ENCODE measurements at regions not wholly inside any gene's neighbourhood (a gene's known extent, or its start where the extent isn't known, plus 50 kb on each side); places are given as distances from the start of the nearest gene placed in this dataset.

DNA sequence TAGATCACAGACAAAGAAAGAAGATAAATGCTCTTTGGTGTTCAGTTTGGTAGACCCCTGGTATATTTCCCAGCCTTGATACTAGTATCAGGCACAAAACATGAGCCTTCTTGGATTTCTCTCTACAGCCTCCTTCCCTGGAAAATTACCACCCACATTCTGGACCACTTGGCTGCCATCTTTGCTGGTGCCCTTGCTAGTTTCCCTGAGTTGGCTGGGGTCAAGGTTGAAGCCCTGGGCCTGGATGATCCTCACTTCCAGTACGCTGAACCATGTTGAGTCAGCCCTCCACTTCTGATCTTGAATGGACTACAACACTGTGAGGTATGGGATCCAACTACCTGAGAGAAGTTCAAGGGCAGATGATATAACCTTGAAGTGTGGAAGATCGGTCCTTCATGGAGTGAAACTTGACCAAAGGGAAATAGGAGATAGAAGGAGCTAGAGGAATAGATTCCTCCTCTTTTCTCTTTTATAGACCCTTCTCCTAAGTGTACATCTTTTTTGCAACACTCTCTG, 501.4 kb downstream of the TMEM114 start (continued):
- TF ChIP-seq, protein P1, sequence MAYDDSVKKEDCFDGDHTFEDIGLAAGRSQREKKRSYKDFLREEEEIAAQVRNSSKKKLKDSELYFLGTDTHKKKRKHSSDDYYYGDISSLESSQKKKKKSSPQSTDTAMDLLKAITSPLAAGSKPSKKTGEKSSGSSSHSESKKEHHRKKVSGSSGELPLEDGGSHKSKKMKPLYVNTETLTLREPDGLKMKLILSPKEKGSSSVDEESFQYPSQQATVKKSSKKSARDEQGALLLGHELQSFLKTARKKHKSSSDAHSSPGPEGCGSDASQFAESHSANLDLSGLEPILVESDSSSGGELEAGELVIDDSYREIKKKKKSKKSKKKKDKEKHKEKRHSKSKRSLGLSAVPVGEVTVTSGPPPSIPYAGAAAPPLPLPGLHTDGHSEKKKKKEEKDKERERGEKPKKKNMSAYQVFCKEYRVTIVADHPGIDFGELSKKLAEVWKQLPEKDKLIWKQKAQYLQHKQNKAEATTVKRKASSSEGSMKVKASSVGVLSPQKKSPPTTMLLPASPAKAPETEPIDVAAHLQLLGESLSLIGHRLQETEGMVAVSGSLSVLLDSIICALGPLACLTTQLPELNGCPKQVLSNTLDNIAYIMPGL (CRISPR knock-in tag; IDR thresholded peaks at IDR 0.05; ENCODE audit: borderline replicate concordance): no peak

DNA sequence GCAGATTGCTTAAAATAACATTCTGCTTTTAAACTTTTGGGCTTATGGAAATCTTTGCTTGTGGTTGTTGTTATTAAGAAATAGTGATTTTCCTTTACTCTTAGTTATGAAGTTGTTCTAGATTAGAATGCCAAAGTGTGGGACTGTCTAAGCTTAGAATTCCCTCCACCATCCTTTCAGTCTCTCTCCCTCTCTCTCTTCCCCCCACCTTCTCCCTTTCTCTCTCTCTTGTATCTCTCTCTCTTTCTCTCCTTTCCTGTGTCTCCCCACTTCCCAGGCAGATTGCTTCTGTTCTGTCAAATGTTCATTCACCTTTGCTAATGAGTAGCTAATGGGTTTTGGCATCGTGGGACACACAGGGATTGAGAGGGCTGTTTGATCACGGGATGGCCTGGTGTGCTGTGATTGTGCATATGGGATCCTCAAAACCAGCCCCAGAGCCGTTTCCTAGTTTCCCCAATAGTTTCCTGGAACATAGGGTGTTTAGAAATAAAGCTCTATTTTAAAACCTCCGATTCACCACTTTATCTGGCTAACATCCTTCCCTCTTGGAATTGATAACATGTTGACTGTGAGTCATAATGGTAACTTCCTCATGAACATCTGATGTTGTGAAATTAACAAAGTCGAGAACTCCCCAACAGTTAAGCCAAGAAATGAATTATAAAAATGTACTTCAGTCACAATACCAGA, 502.6 kb downstream of the TMEM114 start:
- Histone ChIP-seq H3K4me1 (no peaks in the 10 kb centered on the region), H3K27ac (no peak overlapping the region), H3K4me2 (no peak overlapping the region), H3K9me3 (no peaks in the 10 kb centered on the region), H3K4me3 (no peak overlapping the region)
- FAIRE-seq (no peak), DNase-seq (ENCODE audit: low read depth in 1 of 2, low spot score in 1 of 2) (no peak), ATAC-seq (no peak)
- 3% methylated on average over 5 of the region's 5 CpGs for WGBS (ENCODE audit: missing lambda C conversion rate)
- ChIA-PET POLR2A (no interaction called here), CTCF (interaction anchor here (0.5 kb wide), 1 partner anchor 190 kb away, joined by 3 read pairs; no protein-coding TSS in a partner anchor)
- TF ChIP-seq, protein P2, sequence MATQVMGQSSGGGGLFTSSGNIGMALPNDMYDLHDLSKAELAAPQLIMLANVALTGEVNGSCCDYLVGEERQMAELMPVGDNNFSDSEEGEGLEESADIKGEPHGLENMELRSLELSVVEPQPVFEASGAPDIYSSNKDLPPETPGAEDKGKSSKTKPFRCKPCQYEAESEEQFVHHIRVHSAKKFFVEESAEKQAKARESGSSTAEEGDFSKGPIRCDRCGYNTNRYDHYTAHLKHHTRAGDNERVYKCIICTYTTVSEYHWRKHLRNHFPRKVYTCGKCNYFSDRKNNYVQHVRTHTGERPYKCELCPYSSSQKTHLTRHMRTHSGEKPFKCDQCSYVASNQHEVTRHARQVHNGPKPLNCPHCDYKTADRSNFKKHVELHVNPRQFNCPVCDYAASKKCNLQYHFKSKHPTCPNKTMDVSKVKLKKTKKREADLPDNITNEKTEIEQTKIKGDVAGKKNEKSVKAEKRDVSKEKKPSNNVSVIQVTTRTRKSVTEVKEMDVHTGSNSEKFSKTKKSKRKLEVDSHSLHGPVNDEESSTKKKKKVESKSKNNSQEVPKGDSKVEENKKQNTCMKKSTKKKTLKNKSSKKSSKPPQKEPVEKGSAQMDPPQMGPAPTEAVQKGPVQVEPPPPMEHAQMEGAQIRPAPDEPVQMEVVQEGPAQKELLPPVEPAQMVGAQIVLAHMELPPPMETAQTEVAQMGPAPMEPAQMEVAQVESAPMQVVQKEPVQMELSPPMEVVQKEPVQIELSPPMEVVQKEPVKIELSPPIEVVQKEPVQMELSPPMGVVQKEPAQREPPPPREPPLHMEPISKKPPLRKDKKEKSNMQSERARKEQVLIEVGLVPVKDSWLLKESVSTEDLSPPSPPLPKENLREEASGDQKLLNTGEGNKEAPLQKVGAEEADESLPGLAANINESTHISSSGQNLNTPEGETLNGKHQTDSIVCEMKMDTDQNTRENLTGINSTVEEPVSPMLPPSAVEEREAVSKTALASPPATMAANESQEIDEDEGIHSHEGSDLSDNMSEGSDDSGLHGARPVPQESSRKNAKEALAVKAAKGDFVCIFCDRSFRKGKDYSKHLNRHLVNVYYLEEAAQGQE (IDR thresholded peaks at IDR 0.05): no peak
- TF ChIP-seq, protein P3, sequence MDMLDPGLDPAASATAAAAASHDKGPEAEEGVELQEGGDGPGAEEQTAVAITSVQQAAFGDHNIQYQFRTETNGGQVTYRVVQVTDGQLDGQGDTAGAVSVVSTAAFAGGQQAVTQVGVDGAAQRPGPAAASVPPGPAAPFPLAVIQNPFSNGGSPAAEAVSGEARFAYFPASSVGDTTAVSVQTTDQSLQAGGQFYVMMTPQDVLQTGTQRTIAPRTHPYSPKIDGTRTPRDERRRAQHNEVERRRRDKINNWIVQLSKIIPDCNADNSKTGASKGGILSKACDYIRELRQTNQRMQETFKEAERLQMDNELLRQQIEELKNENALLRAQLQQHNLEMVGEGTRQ (IDR thresholded peaks at IDR 0.05): no peak
- TF ChIP-seq, protein P4, sequence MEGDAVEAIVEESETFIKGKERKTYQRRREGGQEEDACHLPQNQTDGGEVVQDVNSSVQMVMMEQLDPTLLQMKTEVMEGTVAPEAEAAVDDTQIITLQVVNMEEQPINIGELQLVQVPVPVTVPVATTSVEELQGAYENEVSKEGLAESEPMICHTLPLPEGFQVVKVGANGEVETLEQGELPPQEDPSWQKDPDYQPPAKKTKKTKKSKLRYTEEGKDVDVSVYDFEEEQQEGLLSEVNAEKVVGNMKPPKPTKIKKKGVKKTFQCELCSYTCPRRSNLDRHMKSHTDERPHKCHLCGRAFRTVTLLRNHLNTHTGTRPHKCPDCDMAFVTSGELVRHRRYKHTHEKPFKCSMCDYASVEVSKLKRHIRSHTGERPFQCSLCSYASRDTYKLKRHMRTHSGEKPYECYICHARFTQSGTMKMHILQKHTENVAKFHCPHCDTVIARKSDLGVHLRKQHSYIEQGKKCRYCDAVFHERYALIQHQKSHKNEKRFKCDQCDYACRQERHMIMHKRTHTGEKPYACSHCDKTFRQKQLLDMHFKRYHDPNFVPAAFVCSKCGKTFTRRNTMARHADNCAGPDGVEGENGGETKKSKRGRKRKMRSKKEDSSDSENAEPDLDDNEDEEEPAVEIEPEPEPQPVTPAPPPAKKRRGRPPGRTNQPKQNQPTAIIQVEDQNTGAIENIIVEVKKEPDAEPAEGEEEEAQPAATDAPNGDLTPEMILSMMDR (IDR thresholded peaks at IDR 0.05): no peak
- TF ChIP-seq HOXB5 (CRISPR knock-in tag; IDR thresholded peaks at IDR 0.05) (no peak), CBX8 (IDR thresholded peaks at IDR 0.05) (no peak), ZSCAN20 (CRISPR knock-in tag; IDR thresholded peaks at IDR 0.05) (no peak), FOSB (CRISPR knock-in tag; IDR thresholded peaks at IDR 0.05) (no peak), MYC (IDR thresholded peaks at IDR 0.05; ENCODE audit: borderline replicate concordance, low read length) (no peak), CHD2 (IDR thresholded peaks at IDR 0.05; ENCODE audit: low read length, partially characterized antibody) (no peak), RCOR1 (IDR thresholded peaks at IDR 0.05; ENCODE audit: low read depth, low read length) (no peak), JUN (IDR thresholded peaks at IDR 0.05) (no peak), HOXA7 (CRISPR knock-in tag; IDR thresholded peaks at IDR 0.05) (no peak), KDM5A (IDR thresholded peaks at IDR 0.05) (no peak), CBX2 (IDR thresholded peaks at IDR 0.05; ENCODE audit: borderline replicate concordance, low read depth) (no peak), SMC3 (IDR thresholded peaks at IDR 0.05) (no peak), EHMT2 (IDR thresholded peaks at IDR 0.05; ENCODE audit: low read depth) (no peak)
- TF ChIP-seq, protein P1 (CRISPR knock-in tag; IDR thresholded peaks at IDR 0.05; ENCODE audit: borderline replicate concordance): no peak
- TF ChIP-seq, protein P5, sequence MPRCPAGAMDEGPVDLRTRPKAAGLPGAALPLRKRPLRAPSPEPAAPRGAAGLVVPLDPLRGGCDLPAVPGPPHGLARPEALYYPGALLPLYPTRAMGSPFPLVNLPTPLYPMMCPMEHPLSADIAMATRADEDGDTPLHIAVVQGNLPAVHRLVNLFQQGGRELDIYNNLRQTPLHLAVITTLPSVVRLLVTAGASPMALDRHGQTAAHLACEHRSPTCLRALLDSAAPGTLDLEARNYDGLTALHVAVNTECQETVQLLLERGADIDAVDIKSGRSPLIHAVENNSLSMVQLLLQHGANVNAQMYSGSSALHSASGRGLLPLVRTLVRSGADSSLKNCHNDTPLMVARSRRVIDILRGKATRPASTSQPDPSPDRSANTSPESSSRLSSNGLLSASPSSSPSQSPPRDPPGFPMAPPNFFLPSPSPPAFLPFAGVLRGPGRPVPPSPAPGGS (IDR thresholded peaks at IDR 0.05): no peak

Measured in A549 (cell line).